Gastrocnemius medialis (tissue), 4 donors: ENCODE measurements at regions not wholly inside any gene's neighbourhood (a gene's known extent, or its start where the extent isn't known, plus 50 kb on each side); places are given as distances from the start of the nearest gene placed in this dataset.
"Not testable (repeated sequence)": the region's sequence is repeated elsewhere in the genome, so short reads cannot be mapped to it uniquely, and the experiment has no call there.

Experiments used
- ATAC-seq, 2 donors: fragments of 150-250 bp; one replicate each; pipeline ENCODE4 v1.9.1; 2016
- DNase-seq, 2 donors: peaks; one replicate each; pipeline ENCODE4 v3.0.0-alpha.2; 2019
- H3K27ac ChIP-seq, 4 donors: fragments of 200-600 bp; sonication (generic); 1 replicate in 1 of 4; 2 replicates in 3 of 4; pipeline ENCODE4 v1.5.1; 2016 to 2018; ENCODE audit warnings: mild to moderate bottlenecking in 2 of 4, moderate library complexity in 1 of 4
- H3K27me3 ChIP-seq, 3 donors: fragments of 200-600 bp; sonication (generic) in 2 of 3; 1 replicate in 1 of 3; 2 replicates in 2 of 3; pipeline versions ENCODE4 v1.5.1 to v1.6.0; 2016 to 2019; ENCODE audit warnings: mild to moderate bottlenecking in 1 of 3, moderate library complexity in 1 of 3
- H3K36me3 ChIP-seq, 2 donors: fragments of 200-600 bp; sonication (generic) in 1 of 2; one replicate each; pipeline ENCODE4 v1.5.1; 2017 to 2018
- H3K4me1 ChIP-seq, 2 donors: fragments of 200-600 bp; sonication (generic) in 1 of 2; one replicate each; pipeline ENCODE4 v1.5.1; 2016 to 2017; ENCODE audit warnings: mild to moderate bottlenecking in 2 of 2
- H3K4me3 ChIP-seq, 4 donors: fragments of 200-600 bp; sonication (generic) in 3 of 4; 1 replicate in 1 of 4; 2 replicates in 3 of 4; pipeline ENCODE4 v1.5.1; 2016 to 2019; ENCODE audit warnings: mild to moderate bottlenecking in 2 of 4
- H3K9me3 ChIP-seq, 3 donors: fragments of 200-600 bp; sonication (generic) in 2 of 3; 1 replicate in 1 of 3; 2 replicates in 2 of 3; pipeline ENCODE4 v1.5.1; 2016 to 2019
- POLR2A ChIP-seq, 2 donors: fragments of 450-650 bp; IDR thresholded peaks; one replicate each; pipeline ENCODE4 v1.6.1; 2017; ENCODE audit warnings: antibody characterized with exemption in 2 of 2, mild to moderate bottlenecking in 2 of 2, moderate library complexity in 2 of 2
- in situ Hi-C, 4 donors: fragments of 200-750 bp; cut with MboI; loops; one replicate each; pipeline versions ENCODE4 v1.15.0 to v1.8.0; 2017; ENCODE audit warnings: low sequenced_read_pairs in 4 of 4
- intact Hi-C: fragments of 100-400 bp; cut with DNase I; formaldehyde crosslinking; loops from one replicate; pipeline ENCODE4 v1.15.1; 2023; ENCODE audit warnings: low total_unique reads
- TF ChIP-seq, protein P1 (sequence below), 5 experiments: fragments of 450-650 bp in 3 of 5; fragments of 200-600 bp in 2 of 5; sonication (generic) in 2 of 5; IDR thresholded peaks in 4 of 5; conservative IDR thresholded peaks in 1 of 5; 1 replicate in 4 of 5; 2 replicates in 1 of 5; pipeline ENCODE4 v1.5.1; 2016 to 2019; ENCODE audit warnings: antibody characterized with exemption in 5 of 5, mild to moderate bottlenecking in 3 of 5, moderate library complexity in 3 of 5

DNA sequence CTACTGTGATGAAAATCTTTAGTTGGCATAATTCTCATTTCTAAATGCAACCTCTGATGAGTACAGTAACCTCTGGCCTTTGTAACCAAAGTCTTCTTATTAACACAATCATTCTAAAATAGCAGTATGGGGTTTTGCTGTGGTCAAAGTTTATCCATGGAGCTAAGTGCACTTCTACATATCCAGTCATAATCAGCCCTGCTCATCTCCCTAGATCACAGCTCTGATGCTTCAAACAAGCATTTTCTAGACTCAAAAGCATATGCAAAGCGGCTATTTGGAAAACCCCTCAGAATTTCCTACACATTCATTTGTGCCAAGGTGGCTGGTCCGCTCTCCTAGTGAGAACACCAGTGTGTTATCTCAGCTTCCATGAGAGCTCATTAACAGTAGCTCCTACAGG is 418.6 kb downstream of the MRPL39 start:
- Histone ChIP-seq H3K36me3 (no peaks in the 10 kb centered on the region), H3K27me3 (no peaks in the 10 kb centered on the region), H3K4me3 (no peak overlapping the region), H3K4me1 (no peaks in the 10 kb centered on the region), H3K9me3 (no peaks in the 10 kb centered on the region), H3K27ac (no peak overlapping the region)
- ATAC-seq (no peak), DNase-seq (no peak)
- in situ Hi-C loops (no loop called here), intact Hi-C loops (no loop called here)
- no peak for TF ChIP-seq POLR2A (IDR thresholded peaks at IDR 0.05)
- TF ChIP-seq, protein P1, sequence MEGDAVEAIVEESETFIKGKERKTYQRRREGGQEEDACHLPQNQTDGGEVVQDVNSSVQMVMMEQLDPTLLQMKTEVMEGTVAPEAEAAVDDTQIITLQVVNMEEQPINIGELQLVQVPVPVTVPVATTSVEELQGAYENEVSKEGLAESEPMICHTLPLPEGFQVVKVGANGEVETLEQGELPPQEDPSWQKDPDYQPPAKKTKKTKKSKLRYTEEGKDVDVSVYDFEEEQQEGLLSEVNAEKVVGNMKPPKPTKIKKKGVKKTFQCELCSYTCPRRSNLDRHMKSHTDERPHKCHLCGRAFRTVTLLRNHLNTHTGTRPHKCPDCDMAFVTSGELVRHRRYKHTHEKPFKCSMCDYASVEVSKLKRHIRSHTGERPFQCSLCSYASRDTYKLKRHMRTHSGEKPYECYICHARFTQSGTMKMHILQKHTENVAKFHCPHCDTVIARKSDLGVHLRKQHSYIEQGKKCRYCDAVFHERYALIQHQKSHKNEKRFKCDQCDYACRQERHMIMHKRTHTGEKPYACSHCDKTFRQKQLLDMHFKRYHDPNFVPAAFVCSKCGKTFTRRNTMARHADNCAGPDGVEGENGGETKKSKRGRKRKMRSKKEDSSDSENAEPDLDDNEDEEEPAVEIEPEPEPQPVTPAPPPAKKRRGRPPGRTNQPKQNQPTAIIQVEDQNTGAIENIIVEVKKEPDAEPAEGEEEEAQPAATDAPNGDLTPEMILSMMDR (IDR thresholded peaks at IDR 0.05 in 4 of 5, conservative IDR thresholded peaks at IDR 0.05 in 1 of 5) = no peak

DNA sequence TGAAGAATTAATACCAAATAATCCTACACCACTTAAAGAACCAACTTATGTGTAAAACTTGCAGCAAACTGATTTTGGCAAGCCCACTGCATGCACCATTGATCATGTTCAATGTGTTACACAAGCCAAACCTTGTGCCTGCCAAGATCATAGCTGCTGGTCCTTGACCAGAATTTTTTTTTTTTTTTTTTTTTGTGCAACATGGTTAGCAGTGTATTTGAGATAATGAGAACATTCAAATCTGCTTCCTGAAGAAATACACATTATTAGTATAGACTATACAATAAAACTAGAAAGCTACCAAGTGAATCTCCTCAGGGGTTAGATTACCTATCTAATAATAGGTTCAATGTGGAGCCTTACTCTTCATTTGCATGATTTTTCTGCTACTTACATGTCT is 421.0 kb downstream of the MRPL39 start:
- no peak overlapping the region for H3K4me3 ChIP-seq
- intact Hi-C loops (no loop called here), in situ Hi-C loops (no loop called here)
- ATAC-seq (no peak), DNase-seq (no peak)
- H3K36me3 ChIP-seq = no peaks in the 10 kb centered on the region
- no peak overlapping the region for H3K27ac ChIP-seq
- H3K27me3 ChIP-seq = no peaks in the 10 kb centered on the region
- H3K9me3 ChIP-seq = no peaks in the 10 kb centered on the region
- no peaks in the 10 kb centered on the region for H3K4me1 ChIP-seq
- TF ChIP-seq, protein P1 (IDR thresholded peaks at IDR 0.05 in 4 of 5, conservative IDR thresholded peaks at IDR 0.05 in 1 of 5) = no peak
- TF ChIP-seq POLR2A (IDR thresholded peaks at IDR 0.05) = no peak

DNA sequence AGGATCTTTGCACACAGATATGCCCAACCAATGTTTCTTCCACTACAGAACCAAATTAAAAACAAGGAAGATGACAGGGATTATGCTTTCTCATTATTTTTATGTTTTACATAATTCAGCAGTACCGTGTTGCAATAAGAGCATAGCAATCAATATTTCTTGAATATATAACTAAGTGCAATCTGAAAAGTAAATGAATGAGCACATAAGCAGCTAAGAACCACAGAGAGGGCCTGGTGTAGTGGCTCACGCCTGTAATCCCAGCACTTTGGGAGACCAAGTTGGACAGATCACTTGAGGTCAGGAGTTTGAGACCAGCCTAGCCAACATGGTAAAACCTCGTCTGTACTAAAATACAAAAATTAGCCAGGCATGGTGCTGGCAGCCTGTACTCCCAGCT is 423.7 kb downstream of the MRPL39 start:
- in situ Hi-C loops = no loop called here
- intact Hi-C loops = no loop called here

DNA sequence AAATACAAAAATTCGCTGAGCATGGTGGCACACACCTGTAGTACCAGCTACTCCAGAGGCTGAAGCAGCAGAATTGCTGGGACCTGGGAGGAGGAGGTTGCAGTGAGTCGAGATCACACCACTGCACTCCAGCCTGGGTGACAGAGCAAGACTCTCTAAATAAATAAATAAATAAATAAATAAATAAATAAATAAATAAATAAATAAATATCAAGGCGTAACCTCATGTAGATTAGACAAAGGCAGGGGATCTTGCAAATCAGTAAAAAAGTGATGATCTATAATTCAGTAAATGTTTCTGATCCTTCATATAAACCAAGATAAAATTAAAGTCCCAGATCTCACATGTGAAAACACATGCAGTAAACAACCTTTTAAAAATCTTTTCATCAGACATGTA is 425.6 kb downstream of the MRPL39 start:
- in situ Hi-C loops, H3K4me3 ChIP-seq, H3K27ac ChIP-seq, intact Hi-C loops, DNase-seq, H3K9me3 ChIP-seq, H3K27me3 ChIP-seq, H3K36me3 ChIP-seq, ATAC-seq, H3K4me1 ChIP-seq: not testable (repeated sequence)

More for the DNA sequence above, 423.7 kb downstream of the MRPL39 start:
- Histone ChIP-seq H3K4me3 (no peak overlapping the region), H3K9me3 (no peaks in the 10 kb centered on the region), H3K36me3 (no peaks in the 10 kb centered on the region), H3K4me1 (no peaks in the 10 kb centered on the region), H3K27ac (no peak overlapping the region), H3K27me3 (no peaks in the 10 kb centered on the region)
- TF ChIP-seq POLR2A (IDR thresholded peaks at IDR 0.05) = no peak
- TF ChIP-seq, protein P1 (IDR thresholded peaks at IDR 0.05 in 4 of 5, conservative IDR thresholded peaks at IDR 0.05 in 1 of 5) = no peak
- DNase-seq = no peak
- ATAC-seq = no peak

DNA sequence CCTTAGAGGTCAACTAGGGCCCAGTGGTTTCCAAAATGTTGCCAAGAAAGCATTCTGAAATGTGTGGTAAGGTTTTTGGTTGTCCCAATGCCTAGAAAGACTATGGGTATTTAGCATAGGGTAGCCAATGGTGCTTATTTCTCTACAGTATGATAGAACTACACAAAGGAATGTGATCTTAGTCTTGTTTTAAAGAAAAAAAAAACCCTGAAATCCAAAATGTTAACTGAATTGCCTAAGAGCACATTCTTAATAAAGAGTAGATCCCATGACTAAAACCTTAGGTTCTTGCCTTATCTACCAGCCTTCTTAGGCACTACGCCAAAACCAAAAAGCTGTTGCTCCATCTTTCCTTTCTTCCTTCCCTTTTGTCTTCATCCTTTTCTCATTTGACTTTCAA is 428.2 kb downstream of the MRPL39 start:
- in situ Hi-C loops (no loop called here), intact Hi-C loops (no loop called here)
- Histone ChIP-seq H3K27ac (no peak overlapping the region), H3K4me1 (no peaks in the 10 kb centered on the region), H3K9me3 (no peaks in the 10 kb centered on the region), H3K36me3 (no peaks in the 10 kb centered on the region), H3K27me3 (no peaks in the 10 kb centered on the region), H3K4me3 (no peak overlapping the region)
- DNase-seq (no peak), ATAC-seq (no peak)
- TF ChIP-seq POLR2A (IDR thresholded peaks at IDR 0.05) = no peak
- TF ChIP-seq, protein P1 (IDR thresholded peaks at IDR 0.05 in 4 of 5, conservative IDR thresholded peaks at IDR 0.05 in 1 of 5) = no peak
